SU-DHL-6 (cell line): ENCODE measurements at regions not wholly inside any gene's neighbourhood (a gene's known extent, or its start where the extent isn't known, plus 50 kb on each side); places are given as distances from the start of the nearest gene placed in this dataset.

ENCODE experiments used
- H2AFZ ChIP-seq: fragments of 200-600 bp; sonication (generic); 2 replicates; pipeline ENCODE4 v1.6.1; 2014; ENCODE audit warnings: low read depth, mild to moderate bottlenecking, moderate library complexity, mixed read lengths, antibody characterized with exemption, low read length; ENCODE audit not compliant: severe bottlenecking
- H3F3A ChIP-seq: fragments of 200-600 bp; shearing (Covaris generic); 2 replicates; pipeline ENCODE4 v1.6.0; 2016; ENCODE audit warnings: antibody characterized with exemption, mild to moderate bottlenecking; ENCODE audit not compliant: insufficient read depth
- H3K27ac ChIP-seq: fragments of 200-600 bp; sonication (generic); 2 replicates; pipeline ENCODE4 v1.5.1; 2016; ENCODE audit warnings: low read depth, mild to moderate bottlenecking, low read length, moderate library complexity, mixed read lengths
- H3K27me3 ChIP-seq: fragments of 200-600 bp; sonication (generic), shearing (Covaris generic); 2 replicates; pipeline ENCODE4 v1.6.0; 2014; ENCODE audit warnings: mild to moderate bottlenecking, low read length
- H3K36me3 ChIP-seq: fragments of 200-600 bp; sonication (generic); 2 replicates; pipeline ENCODE4 v1.6.1; 2014; ENCODE audit warnings: mild to moderate bottlenecking, low read length, mixed read lengths
- H3K4me2 ChIP-seq: fragments of 300-600, 200-600 bp; shearing (Covaris generic), sonication (generic); 2 replicates; pipeline ENCODE4 v1.6.0; 2014; ENCODE audit warnings: low read length, low read depth, mild to moderate bottlenecking; ENCODE audit not compliant: poor library complexity, severe bottlenecking
- H3K4me3 ChIP-seq: fragments of 200-600 bp; sonication (generic); 2 replicates; pipeline ENCODE4 v1.5.1; 2014; ENCODE audit warnings: antibody characterized with exemption, low read length, mild to moderate bottlenecking, mixed read lengths; ENCODE audit not compliant: insufficient read depth, poor library complexity, severe bottlenecking
- H3K79me2 ChIP-seq: fragments of 200-600 bp; sonication (generic); 2 replicates; pipeline ENCODE4 v1.6.1; 2014; ENCODE audit warnings: mild to moderate bottlenecking, low read length, moderate library complexity; ENCODE audit not compliant: insufficient read depth
- H3K9ac ChIP-seq: fragments of 200-600 bp; sonication (generic); 2 replicates; pipeline ENCODE4 v1.7.0; 2014; ENCODE audit warnings: mild to moderate bottlenecking, low read length
- H3K9me2 ChIP-seq: fragments of 200-600 bp; sonication (generic); replicated peaks from 2 replicates; pipeline ENCODE4 v1.6.1; 2014; ENCODE audit warnings: low read length; ENCODE audit not compliant: insufficient read depth
- H3K9me3 ChIP-seq: fragments of 200-600 bp; sonication (generic); 2 replicates; pipeline ENCODE4 v1.6.1; 2014; ENCODE audit warnings: low read length, mixed read lengths; ENCODE audit not compliant: insufficient read depth
- H4K20me1 ChIP-seq: fragments of 200-600 bp; sonication (generic); 2 replicates; pipeline ENCODE4 v1.6.1; 2014; ENCODE audit warnings: low read depth, mild to moderate bottlenecking, antibody characterized with exemption, low read length, moderate library complexity, mixed read lengths
- EZH2phosphoT487 ChIP-seq: fragments of 200-600 bp; sonication (generic), shearing (Covaris generic); conservative IDR thresholded peaks from 2 replicates; pipeline ENCODE4 v1.6.1; 2018; ENCODE audit warnings: mild to moderate bottlenecking, antibody characterized with exemption, low read length, moderate library complexity, mixed read lengths
- TF ChIP-seq, protein P1 (sequence below): fragments of 200-600 bp; sonication (generic); IDR thresholded peaks from one replicate; pipeline ENCODE4 v1.5.1; 2017; ENCODE audit warnings: antibody characterized with exemption, mild to moderate bottlenecking, low read length, moderate library complexity; ENCODE audit not compliant: insufficient read depth, poor library complexity, severe bottlenecking

DNA sequence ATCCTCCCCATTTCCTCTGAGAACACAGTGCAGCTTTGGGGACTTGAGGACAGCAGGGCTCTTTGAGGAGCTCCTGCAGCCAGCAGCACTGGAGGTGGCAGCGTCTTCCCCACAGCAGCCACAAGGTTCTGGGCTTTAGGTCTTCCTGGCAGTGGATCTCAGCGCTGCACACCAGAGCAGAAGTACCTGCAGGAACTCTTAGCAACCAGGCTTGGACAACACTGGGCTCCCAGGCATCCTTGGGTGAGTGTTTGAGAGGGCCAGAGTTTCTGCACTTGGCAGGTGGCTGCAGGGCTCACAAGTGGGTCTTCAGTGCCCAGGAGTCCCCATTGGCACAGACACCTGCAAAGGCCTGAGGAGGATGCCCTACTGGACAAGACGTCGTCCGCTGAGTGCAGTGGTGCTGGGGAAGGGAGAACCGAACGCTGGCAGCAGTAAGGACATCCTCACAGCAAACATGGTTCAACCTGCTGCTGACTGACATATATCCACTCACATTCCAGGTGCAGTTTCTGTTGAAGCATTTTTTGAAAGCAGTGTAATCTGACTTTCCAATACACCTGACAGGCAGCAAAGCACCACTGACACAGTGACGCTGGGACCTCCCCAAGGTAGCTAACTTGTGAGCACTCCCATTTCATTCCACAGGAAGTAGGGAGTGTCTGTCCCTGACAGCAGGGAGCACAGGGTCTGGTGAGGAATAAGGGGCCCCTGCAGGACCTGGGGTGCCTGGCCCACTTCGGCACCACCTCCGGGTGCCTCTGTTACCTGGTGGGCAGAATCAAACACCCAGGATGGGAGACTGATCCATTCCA lies 149.9 kb upstream of the COPS8 start:
- Histone ChIP-seq H2AFZ (no peak overlapping the region), H3F3A (no peaks in the 10 kb centered on the region)
- TF ChIP-seq, protein P1, sequence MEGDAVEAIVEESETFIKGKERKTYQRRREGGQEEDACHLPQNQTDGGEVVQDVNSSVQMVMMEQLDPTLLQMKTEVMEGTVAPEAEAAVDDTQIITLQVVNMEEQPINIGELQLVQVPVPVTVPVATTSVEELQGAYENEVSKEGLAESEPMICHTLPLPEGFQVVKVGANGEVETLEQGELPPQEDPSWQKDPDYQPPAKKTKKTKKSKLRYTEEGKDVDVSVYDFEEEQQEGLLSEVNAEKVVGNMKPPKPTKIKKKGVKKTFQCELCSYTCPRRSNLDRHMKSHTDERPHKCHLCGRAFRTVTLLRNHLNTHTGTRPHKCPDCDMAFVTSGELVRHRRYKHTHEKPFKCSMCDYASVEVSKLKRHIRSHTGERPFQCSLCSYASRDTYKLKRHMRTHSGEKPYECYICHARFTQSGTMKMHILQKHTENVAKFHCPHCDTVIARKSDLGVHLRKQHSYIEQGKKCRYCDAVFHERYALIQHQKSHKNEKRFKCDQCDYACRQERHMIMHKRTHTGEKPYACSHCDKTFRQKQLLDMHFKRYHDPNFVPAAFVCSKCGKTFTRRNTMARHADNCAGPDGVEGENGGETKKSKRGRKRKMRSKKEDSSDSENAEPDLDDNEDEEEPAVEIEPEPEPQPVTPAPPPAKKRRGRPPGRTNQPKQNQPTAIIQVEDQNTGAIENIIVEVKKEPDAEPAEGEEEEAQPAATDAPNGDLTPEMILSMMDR: no peak
- no peak for TF ChIP-seq EZH2phosphoT487

DNA sequence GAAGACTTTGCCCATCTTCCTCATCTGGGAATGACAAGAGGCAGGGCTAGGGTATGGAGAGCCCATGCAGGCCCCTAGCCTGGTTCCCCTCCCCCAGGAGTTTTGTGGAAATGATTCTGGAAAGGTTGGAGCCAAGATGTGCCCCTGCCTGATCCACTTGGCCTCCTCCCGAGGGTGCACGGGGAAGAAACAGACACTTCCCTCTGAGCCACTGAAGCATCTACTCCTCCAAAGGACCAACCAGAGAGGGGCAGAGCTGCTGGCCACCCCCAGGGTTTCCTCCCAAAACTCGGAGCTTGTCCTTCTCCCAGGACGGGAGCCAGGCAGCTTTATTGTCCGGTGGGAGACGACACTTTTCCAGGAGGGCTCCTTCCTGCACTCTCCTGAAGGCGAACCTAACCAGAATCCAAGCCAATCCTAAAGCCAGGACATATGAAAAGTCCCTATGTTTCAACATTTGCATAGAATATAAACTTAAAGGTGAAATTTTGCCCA lies 149.2 kb upstream of the COPS8 start:
- Histone ChIP-seq H2AFZ (no peak overlapping the region), H3K79me2 (no peaks in the 10 kb centered on the region), H3K9me2 (no peaks in the 10 kb centered on the region), H3K9ac (no peak overlapping the region), H3K27ac (no peak overlapping the region), H3K9me3 (no peaks in the 10 kb centered on the region), H3K36me3 (no peaks in the 10 kb centered on the region), H4K20me1 (no peaks in the 10 kb centered on the region), H3K4me3 (no peak overlapping the region), H3F3A (no peaks in the 10 kb centered on the region), H3K27me3 (no peaks in the 10 kb centered on the region), H3K4me2 (no peak overlapping the region)
- TF ChIP-seq EZH2phosphoT487: no peak

More for the DNA sequence above, 149.9 kb upstream of the COPS8 start:
- H4K20me1 ChIP-seq: no peaks in the 10 kb centered on the region
- no peak overlapping the region for H3K4me2 ChIP-seq
- no peaks in the 10 kb centered on the region for H3K27me3 ChIP-seq
- H3K79me2 ChIP-seq: no peaks in the 10 kb centered on the region
- no peaks in the 10 kb centered on the region for H3K9me2 ChIP-seq
- no peak overlapping the region for H3K4me3 ChIP-seq
- no peak overlapping the region for H3K9ac ChIP-seq
- H3K36me3 ChIP-seq: no peaks in the 10 kb centered on the region
- H3K27ac ChIP-seq: no peak overlapping the region
- no peaks in the 10 kb centered on the region for H3K9me3 ChIP-seq

DNA sequence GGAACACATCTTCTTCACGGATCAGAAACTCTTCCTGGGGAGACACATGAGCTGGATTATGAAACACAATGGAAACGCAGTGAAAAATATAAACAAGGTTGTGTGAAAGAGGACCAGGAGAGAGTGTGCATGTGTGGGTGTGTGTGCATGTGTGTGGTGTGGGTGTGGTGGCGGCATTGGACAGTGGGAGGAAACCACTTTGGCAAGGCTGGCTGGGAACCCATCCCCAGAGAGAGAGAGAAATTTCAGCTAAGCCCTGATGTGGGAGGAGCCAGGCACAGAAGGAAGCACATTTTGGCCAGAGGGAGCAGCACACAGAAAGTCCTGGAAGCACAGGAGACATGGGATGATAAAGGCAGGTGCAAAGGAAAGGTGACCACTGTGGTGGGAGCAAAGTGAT lies 147.6 kb upstream of the COPS8 start:
- no peaks in the 10 kb centered on the region for H3K27me3 ChIP-seq
- no peak overlapping the region for H3K4me2 ChIP-seq
- H3K27ac ChIP-seq: no peak overlapping the region
- no peaks in the 10 kb centered on the region for H3K36me3 ChIP-seq
- H3K9me2 ChIP-seq: no peaks in the 10 kb centered on the region
- H4K20me1 ChIP-seq: no peaks in the 10 kb centered on the region
- H3K4me3 ChIP-seq: no peak overlapping the region
- no peaks in the 10 kb centered on the region for H3K9me3 ChIP-seq
- no peaks in the 10 kb centered on the region for H3K79me2 ChIP-seq
- no peak for TF ChIP-seq EZH2phosphoT487
- TF ChIP-seq, protein P1: no peak
- no peaks in the 10 kb centered on the region for H3F3A ChIP-seq
- no peak overlapping the region for H3K9ac ChIP-seq
- H2AFZ ChIP-seq: no peak overlapping the region

DNA sequence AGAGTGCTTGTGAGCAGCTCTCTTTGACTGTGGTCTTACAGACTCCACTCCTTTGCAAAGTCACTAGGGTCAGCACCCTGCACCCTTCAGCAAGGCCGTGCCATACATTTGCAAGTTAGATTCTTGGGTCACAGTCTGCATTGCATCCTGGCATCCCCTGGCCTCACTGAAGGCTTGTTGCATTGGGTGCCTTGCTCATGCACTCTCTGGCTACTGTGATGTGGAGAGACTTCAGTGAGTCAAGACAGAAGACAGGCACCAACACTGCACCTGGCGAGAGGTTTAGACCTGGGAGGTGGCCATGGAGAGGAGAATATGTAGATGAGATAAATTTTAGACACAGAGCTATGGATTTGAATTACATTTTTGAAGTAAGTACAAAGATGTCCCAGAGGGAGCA lies 146.4 kb upstream of the COPS8 start:
- H3K27me3 ChIP-seq: no peaks in the 10 kb centered on the region
- H3K27ac ChIP-seq: no peak overlapping the region
- H3K79me2 ChIP-seq: no peaks in the 10 kb centered on the region
- no peak overlapping the region for H3K4me3 ChIP-seq
- no peaks in the 10 kb centered on the region for H3K9me3 ChIP-seq
- H3K9ac ChIP-seq: no peak overlapping the region
- no peaks in the 10 kb centered on the region for H3K9me2 ChIP-seq
- TF ChIP-seq, protein P1: no peak
- TF ChIP-seq EZH2phosphoT487: no peak
- no peaks in the 10 kb centered on the region for H3F3A ChIP-seq
- no peak overlapping the region for H3K4me2 ChIP-seq
- H4K20me1 ChIP-seq: no peaks in the 10 kb centered on the region
- no peaks in the 10 kb centered on the region for H3K36me3 ChIP-seq
- H2AFZ ChIP-seq: no peak overlapping the region
